GM23338 (cell line): ENCODE measurements at regions not wholly inside any gene's neighbourhood (a gene's known extent, or its start where the extent isn't known, plus 50 kb on each side); places are given as distances from the start of the nearest gene placed in this dataset.

Source experiments
- ATAC-seq: fragments of 200-7000 bp; cut with Tn5 transposase; 3 replicates; pipeline ENCODE4 v1.9.1; 2020
- DNase-seq: peaks from one replicate; pipeline ENCODE4 v3.0.0-alpha.2; 2015; ENCODE audit warnings: low spot score
- H2AFZ ChIP-seq: fragments of 200-600 bp; sonication (generic); 2 replicates; pipeline ENCODE4 v1.8.0; 2016; ENCODE audit warnings: antibody characterized with exemption, mild to moderate bottlenecking, moderate library complexity
- H3F3A ChIP-seq: fragments of 200-600 bp; sonication (generic); replicated peaks from 2 replicates; pipeline ENCODE4 v1.8.0; 2017; ENCODE audit warnings: antibody characterized with exemption, mixed run types, low read depth
- H3K27ac ChIP-seq: fragments of 200-600 bp; sonication (generic); 2 replicates; pipeline ENCODE4 v1.6.1; 2016; ENCODE audit warnings: low read depth
- H3K27me3 ChIP-seq: fragments of 200-600 bp; sonication (generic); 2 replicates; pipeline ENCODE4 v1.8.0; 2016; ENCODE audit warnings: mild to moderate bottlenecking, mixed run types, moderate library complexity; ENCODE audit not compliant: insufficient read depth
- H3K36me3 ChIP-seq: fragments of 200-600 bp; sonication (generic); 2 replicates; pipeline ENCODE4 v1.8.0; 2016; ENCODE audit warnings: mild to moderate bottlenecking; ENCODE audit not compliant: insufficient read depth
- H3K4me1 ChIP-seq: fragments of 200-600 bp; sonication (generic); 2 replicates; pipeline ENCODE4 v1.8.0; 2016; ENCODE audit warnings: mild to moderate bottlenecking, moderate library complexity; ENCODE audit not compliant: insufficient read depth
- H3K4me2 ChIP-seq: fragments of 200-600 bp; sonication (generic); 2 replicates; pipeline ENCODE4 v1.7.1; 2017; ENCODE audit warnings: mixed run types
- H3K4me3 ChIP-seq: fragments of 200-600 bp; sonication (generic); 2 replicates; pipeline ENCODE4 v1.6.1; 2016; ENCODE audit warnings: mixed run types
- H3K79me2 ChIP-seq: fragments of 200-600 bp; sonication (generic); replicated peaks from 2 replicates; pipeline ENCODE4 v1.8.0; 2017; ENCODE audit warnings: mild to moderate bottlenecking; ENCODE audit not compliant: insufficient read depth
- H3K9me2 ChIP-seq: fragments of 200-600 bp; sonication (generic); 2 replicates; pipeline ENCODE4 v1.8.0; 2017; ENCODE audit not compliant: insufficient read depth
- H4K20me1 ChIP-seq: fragments of 200-600 bp; sonication (generic); replicated peaks from 2 replicates; pipeline ENCODE4 v1.8.0; 2017; ENCODE audit warnings: mild to moderate bottlenecking; ENCODE audit not compliant: insufficient read depth
- H3K27ac Mint-ChIP-seq: 2 replicates; pipeline ENCODE4 v1.8.0; 2020; ENCODE audit warnings: inconsistent platforms, mild to moderate bottlenecking, moderate library complexity, mixed read lengths
- H3K27me3 Mint-ChIP-seq: 3 replicates; pipeline ENCODE4 v1.8.0; 2022; ENCODE audit warnings: low read depth, mild to moderate bottlenecking, moderate library complexity, mixed read lengths, inconsistent platforms; ENCODE audit not compliant: insufficient read depth, poor library complexity
- H3K36me3 Mint-ChIP-seq: 3 replicates; pipeline ENCODE4 v1.8.0; 2021; ENCODE audit warnings: low read depth, mild to moderate bottlenecking, inconsistent platforms, moderate library complexity, mixed read lengths
- H3K4me1 Mint-ChIP-seq: 3 replicates; pipeline ENCODE4 v1.8.0; 2020; ENCODE audit warnings: mild to moderate bottlenecking, inconsistent platforms, mixed read lengths
- H3K4me3 Mint-ChIP-seq: 3 replicates; pipeline ENCODE4 v1.8.0; 2021; ENCODE audit warnings: moderate library complexity, mild to moderate bottlenecking, inconsistent platforms, mixed read lengths
- H3K9me3 Mint-ChIP-seq: 3 replicates; pipeline ENCODE4 v1.8.0; 2020; ENCODE audit warnings: moderate library complexity, mild to moderate bottlenecking, inconsistent platforms, mixed read lengths
- CREB1 ChIP-seq: fragments of 250-450 bp; sonication (Bioruptor Pico); IDR thresholded peaks from 2 replicates; pipeline ENCODE4 v1.5.0; 2020; ENCODE audit warnings: low read depth, mild to moderate bottlenecking, moderate library complexity
- CTCF ChIP-seq, 2 experiments: fragments of 200-600 bp in 1 of 2; sonication (generic) in 1 of 2; conservative IDR thresholded peaks; 2 replicates each; pipeline versions ENCODE4 v1.5.1 to v1.6.1; 2016 to 2017; ENCODE audit warnings: antibody characterized with exemption in 2 of 2, low read depth in 2 of 2, mild to moderate bottlenecking in 2 of 2, moderate library complexity in 1 of 2
- ETS1 ChIP-seq: IDR thresholded peaks from 2 replicates; pipeline ENCODE4 v1.6.1; 2016; ENCODE audit warnings: antibody characterized with exemption
- EZH2 ChIP-seq: fragments of 200-600 bp; sonication (generic); IDR thresholded peaks from one replicate; pipeline ENCODE4 v1.8.0; 2017; ENCODE audit warnings: antibody characterized with exemption, mild to moderate bottlenecking, low read depth; ENCODE audit not compliant: unreplicated experiment
- EZH2phosphoT487 ChIP-seq: fragments of 200-600 bp; sonication (generic); IDR thresholded peaks from one replicate; pipeline ENCODE4 v1.8.1; 2018; ENCODE audit warnings: antibody characterized with exemption; ENCODE audit not compliant: unreplicated experiment
- NANOG ChIP-seq: IDR thresholded peaks from 2 replicates; pipeline ENCODE4 v1.6.1; 2016; ENCODE audit warnings: antibody characterized with exemption, borderline replicate concordance
- STAT1 ChIP-seq: IDR thresholded peaks from one replicate; pipeline ENCODE4 v1.6.1; 2016; ENCODE audit warnings: antibody characterized with exemption; ENCODE audit not compliant: unreplicated experiment
- ZNF114 ChIP-seq: fragments of 250-450 bp; sonication (Bioruptor Pico); IDR thresholded peaks from 2 replicates; pipeline ENCODE4 v1.5.0; 2020; ENCODE audit warnings: mild to moderate bottlenecking, moderate library complexity
- ZNF331 ChIP-seq: fragments of 250-450 bp; sonication (Bioruptor Pico); IDR thresholded peaks from 2 replicates; pipeline ENCODE4 v1.5.0; 2020; ENCODE audit warnings: low read depth, mild to moderate bottlenecking, moderate library complexity
- ZNF462 ChIP-seq: fragments of 250-450 bp; sonication (Bioruptor Pico); IDR thresholded peaks from 2 replicates; pipeline ENCODE4 v1.5.0; 2020; ENCODE audit warnings: mild to moderate bottlenecking, moderate library complexity

- Histone ChIP-seq H3K4me2 (no peak overlapping the region), H3F3A (no peaks in the 10 kb centered on the region), H2AFZ (no peak overlapping the region), H3K9me2 (0 out of 2 replicates have a peak, but pooled peaks cover 1% of the 10 kb centered on the region), H3K4me1 (no peaks in the 10 kb centered on the region), H3K36me3 (no peaks in the 10 kb centered on the region), H3K4me3 (no peak overlapping the region), H3K79me2 (no peaks in the 10 kb centered on the region), H4K20me1 (no peaks in the 10 kb centered on the region), H3K27me3 (no peaks in the 10 kb centered on the region), H3K27ac (no peak overlapping the region)
- no peaks in the 10 kb centered on the region for H3K9me3 Mint-ChIP-seq
- no peaks in the 10 kb centered on the region for H3K4me1 Mint-ChIP-seq
- H3K27me3 Mint-ChIP-seq: no peaks in the 10 kb centered on the region
- DNase-seq: no peak
- H3K36me3 Mint-ChIP-seq: no peaks in the 10 kb centered on the region
- no peak for TF ChIP-seq EZH2phosphoT487
- no peak for TF ChIP-seq ETS1
- TF ChIP-seq ZNF331: no peak
- no peak for TF ChIP-seq NANOG
- TF ChIP-seq CREB1 (CRISPR knock-in tag): no peak
- TF ChIP-seq CTCF (conservative IDR thresholded peaks at IDR 0.05; ENCODE audit: low read depth in 2 of 2): no peak
- no peak for TF ChIP-seq ZNF462 (CRISPR knock-in tag)
- TF ChIP-seq ZNF114: no peak
- no peak for TF ChIP-seq STAT1
- no peak for TF ChIP-seq EZH2
- no peak overlapping the region for H3K4me3 Mint-ChIP-seq
- no peak for ATAC-seq
- no peak overlapping the region for H3K27ac Mint-ChIP-seq
Observed at GRCh38 chr12:69084816-69085378, 151.9 kb upstream of the CPM start.
